ENCODE measurements at regions not wholly inside any gene's neighbourhood (a gene's known extent, or its start where the extent isn't known, plus 50 kb on each side); places are given as distances from the start of the nearest gene placed in this dataset.
"Not testable (repeated sequence)": the region's sequence is repeated elsewhere in the genome, so short reads cannot be mapped to it uniquely, and the experiment has no call there.

DNA sequence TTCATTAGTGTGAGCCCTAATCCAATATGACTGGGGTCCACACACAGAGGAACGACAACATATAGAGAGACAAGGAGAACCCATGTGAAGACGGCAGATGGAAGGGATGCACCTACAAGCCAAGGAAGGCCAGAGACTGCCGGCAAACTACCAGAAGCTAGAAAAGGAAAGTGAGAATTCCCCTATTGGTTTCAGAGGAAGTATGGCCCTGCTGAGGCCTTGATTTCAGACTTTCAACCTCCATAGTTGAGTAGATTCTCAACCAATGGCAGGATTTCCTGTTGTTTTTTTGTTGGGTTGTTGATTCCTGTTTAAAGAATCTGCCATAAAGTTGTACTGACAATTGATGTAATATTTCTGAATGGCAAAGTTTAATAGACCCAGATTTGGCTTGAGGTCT, 241.5 kb downstream of the SATB2 start:
- peaks cover 3% of the 10 kb centered on the region for H3K9me3 Mint-ChIP-seq (ENCODE audit: low read depth)
- CTCF ChIA-PET, result no interaction called here
- DNase-seq, result no peak
- no peak for ATAC-seq
- H3K4me3 Mint-ChIP-seq, result no peak overlapping the region
- no peaks in the 10 kb centered on the region for H3K27me3 Mint-ChIP-seq
- H3K36me3 Mint-ChIP-seq, result no peaks in the 10 kb centered on the region
- H3K27ac Mint-ChIP-seq, result no peak overlapping the region
- no peaks in the 10 kb centered on the region for H3K4me1 Mint-ChIP-seq

DNA sequence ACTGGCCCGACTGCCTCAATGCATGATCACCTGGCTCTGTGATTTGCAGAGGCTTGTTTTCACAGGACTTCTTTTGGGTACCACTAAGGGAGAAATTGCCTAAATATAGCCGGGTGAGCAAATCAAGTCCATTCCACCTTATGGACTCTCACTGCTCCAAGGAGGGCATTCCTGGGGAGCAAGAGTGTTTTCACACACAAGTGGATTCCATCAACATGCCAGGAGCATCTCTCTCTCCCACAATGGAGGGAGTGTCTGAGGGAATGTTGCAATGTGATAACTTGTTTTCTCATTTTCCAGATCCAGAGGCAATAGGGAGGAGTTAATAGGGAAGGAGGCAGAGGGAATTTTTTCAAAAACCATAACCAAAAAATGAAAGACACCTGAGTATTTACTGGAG, 250.7 kb downstream of the SATB2 start:
- CTCF ChIA-PET, result no interaction called here
- Mint-ChIP-seq H3K27me3 (no peaks in the 10 kb centered on the region), H3K27ac (no peak overlapping the region), H3K4me1 (no peaks in the 10 kb centered on the region), H3K36me3 (no peaks in the 10 kb centered on the region), H3K9me3 (ENCODE audit: low read depth) (peaks cover 2% of the 10 kb centered on the region), H3K4me3 (no peak overlapping the region)
- no peak for DNase-seq
- no peak for ATAC-seq

DNA sequence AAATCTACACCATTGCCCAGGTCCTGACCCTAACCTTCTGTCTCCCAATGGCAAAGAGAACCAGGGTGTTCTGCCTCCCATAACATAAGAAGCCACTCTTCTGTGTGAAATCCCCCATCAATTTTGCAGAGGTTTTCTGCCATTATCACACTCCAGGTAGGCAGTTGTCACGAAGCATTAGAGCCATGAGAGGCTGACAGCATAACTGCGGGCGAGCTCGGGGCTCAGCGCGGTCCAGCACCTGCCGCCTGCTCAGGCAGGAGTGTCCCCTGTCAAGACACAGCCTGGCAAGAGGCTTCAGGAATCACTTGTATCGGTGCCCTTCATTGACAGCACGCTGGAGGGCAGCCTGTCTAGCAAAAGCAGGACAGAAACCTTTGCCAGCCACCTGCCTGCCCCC, 251.2 kb downstream of the SATB2 start:
- Mint-ChIP-seq H3K36me3 (no peaks in the 10 kb centered on the region), H3K4me3 (no peak overlapping the region), H3K27me3 (no peaks in the 10 kb centered on the region), H3K9me3 (ENCODE audit: low read depth) (peaks cover 2% of the 10 kb centered on the region), H3K27ac (no peak overlapping the region), H3K4me1 (no peaks in the 10 kb centered on the region)
- CTCF ChIA-PET, result no interaction called here
- ATAC-seq (no peak), DNase-seq (no peak)

DNA sequence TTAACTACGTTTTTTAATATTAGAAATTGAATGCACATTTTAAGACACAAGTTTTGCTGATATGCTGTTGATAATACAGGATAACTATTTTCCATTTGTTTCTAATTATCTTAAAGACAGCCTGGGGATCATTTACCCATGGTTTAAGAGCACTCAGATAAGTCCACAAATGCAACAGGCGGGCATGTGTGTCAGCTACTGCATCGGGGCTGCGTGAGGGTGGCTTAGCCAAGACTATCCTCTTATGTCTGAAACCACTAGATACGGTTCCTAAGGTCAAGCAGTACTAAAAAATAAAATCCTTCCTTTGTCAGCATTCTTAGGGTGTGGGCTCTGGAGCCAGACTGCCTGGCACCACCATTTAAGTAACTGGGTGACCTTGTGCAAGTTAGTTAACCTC, 254.8 kb downstream of the SATB2 start:
- Mint-ChIP-seq H3K27ac (no peak overlapping the region), H3K9me3 (ENCODE audit: low read depth) (peaks cover 2% of the 10 kb centered on the region), H3K36me3 (no peaks in the 10 kb centered on the region), H3K4me3 (no peak overlapping the region), H3K4me1 (no peaks in the 10 kb centered on the region), H3K27me3 (no peaks in the 10 kb centered on the region)
- DNase-seq (no peak), ATAC-seq (no peak)
- CTCF ChIA-PET, result no interaction called here

DNA sequence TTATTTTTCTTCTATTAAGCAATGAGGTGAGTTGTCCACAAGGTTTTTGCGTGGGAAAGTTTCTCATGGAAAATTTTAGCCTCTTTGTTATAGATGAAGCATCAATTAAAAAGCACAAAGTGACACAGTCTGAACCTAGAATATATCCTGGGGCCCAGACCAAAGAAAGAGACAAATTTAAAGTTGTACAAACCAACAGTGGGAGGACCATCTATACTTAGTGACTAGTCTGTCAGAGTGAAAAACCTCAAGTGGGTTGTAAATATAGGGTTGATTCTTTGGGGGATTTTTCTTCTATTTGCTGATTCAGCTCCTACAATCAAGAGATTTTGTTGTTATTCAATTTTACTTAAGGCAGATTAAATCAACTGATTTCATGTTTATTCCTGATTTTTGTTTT, 256.2 kb downstream of the SATB2 start:
- Mint-ChIP-seq H3K27ac (no peak overlapping the region), H3K36me3 (no peaks in the 10 kb centered on the region), H3K27me3 (no peaks in the 10 kb centered on the region), H3K4me1 (no peaks in the 10 kb centered on the region), H3K9me3 (ENCODE audit: low read depth) (peaks cover 2% of the 10 kb centered on the region), H3K4me3 (no peak overlapping the region)
- DNase-seq (no peak), ATAC-seq (no peak)
- CTCF ChIA-PET, result no interaction called here

DNA sequence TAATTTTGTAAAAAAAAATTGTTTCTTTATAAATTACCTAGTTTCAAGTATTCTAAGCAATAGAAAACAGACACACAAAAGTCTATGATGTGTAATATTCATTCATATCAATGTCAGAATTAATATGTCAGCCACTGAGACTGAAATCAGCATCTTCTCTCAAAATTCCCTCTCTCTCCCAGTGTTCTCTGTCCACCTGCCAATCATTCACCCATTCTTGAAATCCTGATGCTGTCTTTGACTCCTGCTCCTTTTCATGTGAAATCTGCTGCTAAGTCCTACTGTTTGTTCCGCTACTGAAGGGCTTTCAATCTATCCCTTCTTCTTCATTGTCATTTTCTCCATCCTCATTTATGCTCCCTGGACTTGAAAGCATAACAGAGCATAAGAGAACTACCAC, 257.9 kb downstream of the SATB2 start:
- Mint-ChIP-seq H3K36me3 (no peaks in the 10 kb centered on the region), H3K27ac (no peak overlapping the region), H3K27me3 (no peaks in the 10 kb centered on the region), H3K4me3 (no peak overlapping the region), H3K4me1 (no peaks in the 10 kb centered on the region), H3K9me3 (ENCODE audit: low read depth) (peaks cover 2% of the 10 kb centered on the region)
- CTCF ChIA-PET, result no interaction called here
- ATAC-seq (no peak), DNase-seq (no peak)

DNA sequence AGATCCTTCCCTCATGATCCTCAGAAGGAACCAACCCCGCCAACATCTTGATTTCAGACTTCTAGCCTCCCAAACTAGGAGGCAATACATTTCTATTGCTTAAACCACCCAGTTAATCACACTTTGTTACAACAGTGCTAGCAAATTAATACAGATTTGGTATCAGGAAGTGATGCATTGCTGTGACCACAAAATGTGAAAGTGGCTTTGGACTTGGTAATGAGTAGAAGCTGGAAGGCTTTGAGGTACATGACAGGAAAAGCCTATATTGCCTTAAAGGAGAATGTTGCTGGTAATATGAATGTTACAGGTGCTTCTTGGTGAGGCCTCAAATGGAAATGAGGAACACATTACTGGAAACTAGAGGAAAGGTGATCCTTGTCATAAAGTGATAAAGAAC, 260.3 kb downstream of the SATB2 start:
- Mint-ChIP-seq H3K4me3 (no peak overlapping the region), H3K27ac (no peak overlapping the region), H3K4me1 (no peaks in the 10 kb centered on the region), H3K9me3 (ENCODE audit: low read depth) (no peaks in the 10 kb centered on the region), H3K36me3 (no peaks in the 10 kb centered on the region), H3K27me3 (no peaks in the 10 kb centered on the region)
- ATAC-seq (no peak), DNase-seq (no peak)
- CTCF ChIA-PET, result no interaction called here

DNA sequence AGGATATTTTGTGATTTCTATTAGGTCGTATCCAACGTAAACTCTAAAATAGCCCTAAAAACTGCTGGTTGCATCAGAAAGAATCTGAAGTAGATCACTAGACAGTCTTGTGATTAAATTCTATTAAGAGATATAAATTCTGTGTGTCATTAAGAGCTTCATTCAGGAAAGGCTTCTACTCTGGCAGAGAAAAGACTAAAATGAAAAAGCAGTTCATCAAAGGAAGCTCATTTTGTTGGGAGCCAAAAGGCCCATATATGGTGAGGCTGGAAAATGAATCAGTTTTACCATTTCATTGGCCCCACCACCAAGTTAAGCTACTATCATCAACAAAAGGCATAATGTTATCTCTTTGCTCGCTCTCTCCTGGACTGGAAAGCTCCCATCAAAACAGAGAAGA, 261.1 kb downstream of the SATB2 start:
- no peak overlapping the region for H3K27ac Mint-ChIP-seq
- ATAC-seq, result no peak
- CTCF ChIA-PET, result no interaction called here
- no peak for DNase-seq
- no peaks in the 10 kb centered on the region for H3K36me3 Mint-ChIP-seq
- no peak overlapping the region for H3K4me3 Mint-ChIP-seq
- no peaks in the 10 kb centered on the region for H3K9me3 Mint-ChIP-seq (ENCODE audit: low read depth)
- H3K27me3 Mint-ChIP-seq, result no peaks in the 10 kb centered on the region
- H3K4me1 Mint-ChIP-seq, result no peaks in the 10 kb centered on the region

DNA sequence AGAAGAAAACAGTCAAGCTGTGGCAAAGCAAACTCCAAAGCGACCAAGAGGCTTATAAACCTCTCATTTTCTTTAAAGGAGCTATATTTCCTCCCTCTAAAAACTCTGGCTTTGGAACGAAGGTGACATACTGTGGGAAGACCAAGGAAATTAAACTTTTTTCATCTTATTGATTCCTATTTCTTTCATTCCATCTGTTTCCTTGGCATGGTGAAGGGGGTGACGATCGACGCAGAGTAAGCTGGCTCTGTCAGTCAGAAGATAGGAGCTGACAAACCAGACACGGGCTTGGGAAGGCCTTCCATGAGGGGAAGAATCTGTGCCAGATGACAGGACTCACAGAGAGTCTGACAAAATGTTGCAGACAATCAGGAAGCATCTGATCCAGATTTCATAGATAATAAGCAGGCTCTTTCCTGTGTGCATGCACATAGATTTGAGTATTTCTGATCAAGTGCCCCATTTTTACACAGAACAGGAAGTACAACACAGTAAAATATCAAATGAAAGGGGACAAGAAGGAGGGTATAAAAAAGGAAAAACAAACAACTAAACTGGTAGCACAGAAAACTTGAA, 261.7 kb downstream of the SATB2 start:
- CTCF ChIA-PET, result no interaction called here
- H3K9me3 Mint-ChIP-seq (ENCODE audit: low read depth), result no peaks in the 10 kb centered on the region
- no peaks in the 10 kb centered on the region for H3K36me3 Mint-ChIP-seq
- H3K4me1 Mint-ChIP-seq, result no peaks in the 10 kb centered on the region
- DNase-seq (no peak), ATAC-seq (no peak)
- H3K4me3 Mint-ChIP-seq, result no peak overlapping the region
- H3K27ac Mint-ChIP-seq, result no peak overlapping the region
- H3K27me3 Mint-ChIP-seq, result no peaks in the 10 kb centered on the region

DNA sequence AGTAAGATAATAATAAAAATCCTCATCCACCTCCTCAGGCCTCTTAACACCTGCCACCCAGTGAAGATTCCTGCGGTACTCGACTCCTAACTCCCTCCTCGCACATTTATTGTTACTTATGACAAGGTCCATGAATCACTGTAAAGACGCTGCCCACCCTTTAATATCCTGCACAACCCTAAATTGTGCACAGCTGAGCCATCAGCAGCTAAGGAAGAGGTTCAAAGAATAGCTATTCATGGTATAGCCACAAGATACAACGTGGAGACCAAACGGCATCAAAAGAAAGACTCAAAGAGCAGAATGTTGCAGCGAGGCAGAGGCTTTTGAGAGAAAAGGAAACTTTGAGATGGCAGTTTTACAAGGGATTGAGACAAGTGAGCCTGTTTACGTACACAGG, 266.3 kb downstream of the SATB2 start:
- ATAC-seq (no peak), DNase-seq (no peak)
- Mint-ChIP-seq H3K4me3 (no peak overlapping the region), H3K27ac (no peak overlapping the region), H3K36me3 (no peaks in the 10 kb centered on the region), H3K4me1 (no peaks in the 10 kb centered on the region), H3K9me3 (ENCODE audit: low read depth) (no peaks in the 10 kb centered on the region), H3K27me3 (no peaks in the 10 kb centered on the region)
- CTCF ChIA-PET, result no interaction called here

DNA sequence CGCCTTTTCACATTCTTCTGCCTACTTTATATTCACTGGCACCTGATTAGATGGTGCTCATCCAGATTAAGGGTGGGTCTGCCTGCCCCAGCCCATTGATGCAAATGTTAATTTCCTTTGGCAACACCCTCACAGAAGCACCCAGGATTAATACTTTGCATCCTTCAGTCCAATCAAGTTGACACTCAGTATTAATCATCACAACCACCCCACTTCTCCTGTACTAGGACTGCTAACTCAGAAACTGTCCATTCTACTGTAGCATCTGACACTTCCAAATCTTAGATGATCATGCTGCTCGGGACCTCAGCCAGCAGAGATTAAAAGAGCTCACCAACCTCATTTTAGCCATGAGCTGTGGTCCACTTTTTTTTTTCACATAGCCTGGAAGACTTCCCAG, 268.5 kb downstream of the SATB2 start:
- no peaks in the 10 kb centered on the region for H3K36me3 Mint-ChIP-seq
- H3K27ac Mint-ChIP-seq, result no peak overlapping the region
- CTCF ChIA-PET, result no interaction called here
- no peak overlapping the region for H3K4me3 Mint-ChIP-seq
- no peaks in the 10 kb centered on the region for H3K9me3 Mint-ChIP-seq (ENCODE audit: low read depth)
- ATAC-seq, result no peak
- no peaks in the 10 kb centered on the region for H3K27me3 Mint-ChIP-seq
- no peaks in the 10 kb centered on the region for H3K4me1 Mint-ChIP-seq
- DNase-seq, result no peak

DNA sequence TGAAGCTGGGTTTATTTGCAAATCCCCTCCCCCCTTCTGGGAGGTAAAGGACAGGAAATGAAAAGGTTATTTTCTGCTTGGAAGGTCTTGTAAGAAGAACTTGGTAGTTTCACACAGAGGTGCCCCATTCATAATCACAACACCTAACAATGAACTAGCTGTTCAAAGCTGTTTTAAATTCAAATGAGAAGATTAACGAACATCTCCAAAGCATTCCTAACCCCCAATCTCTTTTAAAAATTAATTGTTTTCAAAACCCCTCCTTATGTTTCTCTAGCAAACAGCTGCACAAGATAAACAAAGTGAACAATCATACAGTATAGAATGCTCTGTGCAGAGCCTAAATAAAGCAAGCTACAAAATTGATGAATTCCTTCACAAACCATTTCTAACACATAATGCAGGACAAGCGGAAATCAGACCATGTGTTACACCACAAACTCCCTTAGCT, 271.4 kb downstream of the SATB2 start:
- no peaks in the 10 kb centered on the region for H3K36me3 Mint-ChIP-seq
- no peak overlapping the region for H3K27ac Mint-ChIP-seq
- no peak for DNase-seq
- CTCF ChIA-PET, result no interaction called here
- no peaks in the 10 kb centered on the region for H3K9me3 Mint-ChIP-seq (ENCODE audit: low read depth)
- no peaks in the 10 kb centered on the region for H3K27me3 Mint-ChIP-seq
- no peak overlapping the region for H3K4me3 Mint-ChIP-seq
- ATAC-seq, result no peak
- no peaks in the 10 kb centered on the region for H3K4me1 Mint-ChIP-seq

DNA sequence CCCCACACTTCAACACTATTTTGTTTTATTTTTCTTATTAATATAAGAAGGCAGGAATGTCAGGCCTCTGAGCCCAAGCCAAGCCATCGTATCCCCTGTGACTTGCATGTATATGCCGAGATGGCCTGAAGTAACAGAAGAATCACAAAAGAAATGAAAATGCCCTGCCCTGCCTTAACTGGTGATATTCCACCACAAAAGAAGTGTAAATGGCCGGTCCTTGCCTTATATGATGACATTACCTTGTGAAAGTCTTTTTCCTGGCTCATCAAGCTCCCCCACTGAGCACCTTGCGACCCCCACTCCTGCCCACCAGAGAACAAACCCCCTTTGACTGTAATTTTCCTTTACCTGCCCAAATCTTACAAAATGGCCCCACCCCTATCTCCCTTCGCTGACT, 272.6 kb downstream of the SATB2 start:
- H3K9me3 Mint-ChIP-seq (ENCODE audit: low read depth); H3K4me1 Mint-ChIP-seq; H3K27ac Mint-ChIP-seq; DNase-seq; ATAC-seq; CTCF ChIA-PET; H3K27me3 Mint-ChIP-seq; H3K4me3 Mint-ChIP-seq; H3K36me3 Mint-ChIP-seq: not testable (repeated sequence)

DNA sequence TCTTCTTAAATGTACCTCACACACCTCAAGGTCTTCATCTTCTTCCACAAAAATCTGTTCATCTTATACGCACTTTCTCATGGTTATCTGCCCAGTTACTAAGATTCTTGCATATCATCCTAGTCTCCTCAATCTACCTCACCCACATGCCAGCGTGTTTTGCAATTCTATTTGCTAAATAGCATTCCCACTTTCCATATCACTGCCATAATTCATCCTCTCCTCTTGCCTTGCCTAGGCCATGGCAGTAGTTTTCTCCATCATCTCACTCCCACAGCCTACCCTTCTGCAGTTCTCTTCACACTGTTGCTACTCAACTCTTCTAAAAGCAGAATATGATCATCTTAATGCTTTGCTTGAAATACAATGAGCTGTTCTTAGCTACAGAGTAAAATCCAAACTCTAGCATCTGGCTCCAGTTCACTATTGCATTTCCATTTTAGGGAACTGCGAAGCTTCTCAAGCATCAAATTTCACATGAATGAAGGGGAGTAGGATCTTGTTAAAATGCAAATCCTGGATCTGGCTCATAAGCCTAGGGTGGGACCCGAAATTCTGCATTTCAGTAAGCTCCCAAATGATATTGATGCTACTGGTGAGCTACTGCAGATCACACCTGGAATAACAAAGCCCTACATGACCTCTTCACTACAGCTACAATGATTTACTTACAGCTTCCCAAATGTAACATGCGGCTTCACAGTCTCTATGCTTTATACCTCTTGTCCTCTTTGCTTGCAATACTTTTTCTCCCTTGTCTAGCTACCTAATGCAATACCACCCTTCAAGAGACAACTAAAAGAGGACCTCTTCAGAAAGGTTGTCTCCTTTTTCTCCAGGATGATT, 293.9 kb downstream of the SATB2 start:
- no peaks in the 10 kb centered on the region for H3K27me3 Mint-ChIP-seq
- CTCF ChIA-PET, result no interaction called here
- ATAC-seq, result no peak
- no peak overlapping the region for H3K4me3 Mint-ChIP-seq
- H3K27ac Mint-ChIP-seq, result no peak overlapping the region
- no peaks in the 10 kb centered on the region for H3K36me3 Mint-ChIP-seq
- no peaks in the 10 kb centered on the region for H3K4me1 Mint-ChIP-seq
- no peak for DNase-seq
- no peaks in the 10 kb centered on the region for H3K9me3 Mint-ChIP-seq (ENCODE audit: low read depth)
